ENCODE measurements at regions not wholly inside any gene's neighbourhood (a gene's known extent, or its start where the extent isn't known, plus 50 kb on each side); places are given as distances from the start of the nearest gene placed in this dataset.
A peak's percentile ranks its signal among the peaks of the same experiment; 100 is the strongest.

DNA sequence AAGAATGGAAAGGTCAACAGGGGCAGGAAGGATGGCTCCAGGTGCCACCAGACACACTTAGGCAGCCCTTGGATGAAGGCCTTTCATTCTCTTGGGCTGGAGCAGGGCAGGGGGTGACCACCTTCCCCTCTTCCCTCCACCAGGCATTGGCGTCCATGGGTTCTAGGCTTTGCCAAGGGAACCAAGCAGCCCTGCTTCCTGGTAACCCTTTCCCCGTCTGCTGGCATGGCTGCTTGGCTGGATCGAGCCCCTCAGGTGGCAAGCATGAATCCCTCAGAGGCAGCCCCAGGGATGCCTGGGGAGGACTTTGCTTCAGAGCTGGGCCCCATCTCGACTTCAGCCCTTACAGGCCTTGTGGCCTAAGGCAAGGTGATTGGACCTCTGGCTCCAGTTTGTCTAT, 185.1 kb upstream of the SYT13 start:
- no peak for DNase-seq

DNA sequence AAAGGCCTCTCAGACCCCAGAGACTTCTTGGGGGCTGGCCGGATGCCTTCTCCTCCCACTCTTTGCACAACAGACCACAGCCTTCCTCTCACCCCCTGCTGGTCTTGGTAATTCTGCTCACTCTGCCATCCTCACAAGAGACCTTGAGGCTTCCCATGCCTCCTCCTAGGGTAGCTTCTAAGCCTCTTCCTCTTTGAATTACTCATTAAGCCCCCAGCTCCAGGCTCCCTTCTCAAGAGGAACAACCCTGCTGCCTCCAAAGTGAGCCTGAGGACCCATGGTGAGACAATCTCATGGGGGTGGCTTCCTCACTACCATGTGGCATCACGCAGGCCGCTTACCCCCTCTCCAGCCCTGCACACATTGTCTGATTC, 184.6 kb upstream of the SYT13 start:
- no peak for DNase-seq

DNA sequence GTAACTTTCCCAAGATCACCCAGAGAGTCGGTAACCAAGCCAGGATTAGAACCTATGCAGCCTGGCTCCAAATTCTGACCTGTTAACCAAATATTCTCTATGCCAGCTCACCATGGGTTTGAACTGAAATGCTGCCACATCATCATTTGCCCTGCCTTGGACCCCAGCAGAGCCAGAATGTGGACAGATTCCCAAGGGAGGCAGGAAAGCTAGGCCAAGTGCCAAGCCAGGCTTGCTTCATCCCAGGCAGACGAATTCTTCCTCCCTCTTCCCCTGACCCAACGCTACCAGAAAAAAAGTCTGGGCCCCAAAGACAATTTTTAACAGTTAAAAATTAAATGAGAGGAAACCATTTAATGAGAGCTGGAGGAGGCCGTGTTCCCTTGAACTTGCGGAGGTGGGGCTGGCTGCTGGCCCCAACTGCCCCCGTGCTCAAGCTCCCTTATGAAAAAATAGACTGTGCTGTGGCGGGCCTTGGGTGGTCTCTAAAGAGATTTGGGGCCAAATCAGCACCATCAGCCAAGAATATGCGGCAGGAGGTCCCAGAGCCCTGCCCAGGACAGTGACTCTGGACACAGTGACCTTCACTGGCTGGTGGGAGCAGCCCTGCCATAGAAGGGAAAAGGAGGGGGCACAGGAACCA, 184.1 kb upstream of the SYT13 start:
- DNase-seq, result no peak

DNA sequence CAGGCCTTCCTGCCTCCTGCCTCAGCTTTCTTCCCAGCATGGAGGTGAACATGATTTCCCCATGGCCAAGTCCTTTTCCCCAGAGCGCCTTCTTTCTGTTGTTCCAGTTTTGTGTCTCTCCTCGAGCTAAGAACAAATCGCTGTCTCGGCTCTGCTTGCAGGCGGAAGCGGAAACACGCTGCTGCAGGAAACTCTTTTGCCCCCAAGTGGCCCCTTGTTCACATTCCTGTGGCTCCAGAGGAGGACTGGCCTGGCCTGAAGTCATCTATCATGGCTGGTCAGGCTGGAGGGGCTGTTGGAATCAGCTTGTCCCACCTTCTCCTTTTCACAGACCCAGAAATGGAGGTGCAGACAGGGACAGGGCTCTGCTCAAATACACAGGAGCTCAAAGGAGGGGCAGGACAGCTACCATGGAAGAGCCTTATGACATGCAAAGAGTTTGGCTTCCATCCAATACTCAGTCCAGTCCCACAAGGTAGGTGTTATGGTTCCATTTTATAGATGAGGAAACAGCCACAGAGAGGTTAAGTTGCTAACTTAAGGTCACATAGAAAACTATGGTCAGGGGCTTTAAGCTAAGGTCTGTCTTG, 182.2 kb upstream of the SYT13 start:
- no peak for DNase-seq

DNA sequence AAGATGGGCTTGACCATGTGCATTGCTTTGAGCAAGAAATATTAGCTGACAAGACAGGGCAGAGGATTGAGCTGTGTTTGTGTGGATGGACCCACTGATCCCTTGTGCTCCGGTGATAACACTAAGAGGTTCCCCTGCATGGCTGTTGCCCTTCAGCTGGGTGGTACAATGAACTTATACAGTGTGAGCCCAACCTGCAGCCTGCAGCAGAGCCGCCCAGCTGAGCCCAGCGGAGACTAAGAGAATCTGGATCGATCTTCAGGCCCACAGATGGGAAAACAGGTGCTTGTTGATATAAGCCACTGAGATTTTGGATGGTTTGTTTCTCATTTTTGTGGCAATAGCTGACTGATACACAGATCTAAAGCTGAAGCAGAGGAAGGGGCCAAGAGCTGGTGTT, 177.4 kb upstream of the SYT13 start:
- DNase-seq, result no peak

DNA sequence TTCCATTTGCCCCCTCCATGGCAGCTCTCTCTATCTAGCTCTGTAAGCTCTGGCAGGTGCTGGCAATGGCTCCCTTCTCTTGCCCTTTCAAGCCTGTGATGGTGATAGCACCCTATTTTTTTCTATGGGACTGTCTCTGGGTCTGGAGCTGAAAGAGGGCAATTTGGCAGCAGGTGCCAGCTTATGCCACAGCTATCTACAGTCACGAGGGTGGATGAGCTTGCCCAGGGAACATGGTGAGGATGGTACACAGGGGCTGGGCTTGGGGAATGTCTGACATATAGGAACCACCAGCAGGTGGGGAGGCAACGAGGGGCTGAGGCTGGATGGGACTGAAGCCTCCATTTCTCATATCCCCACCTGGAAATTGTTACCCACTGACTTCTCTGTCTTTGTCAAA, 175.4 kb upstream of the SYT13 start:
- DNase-seq, result no peak

DNA sequence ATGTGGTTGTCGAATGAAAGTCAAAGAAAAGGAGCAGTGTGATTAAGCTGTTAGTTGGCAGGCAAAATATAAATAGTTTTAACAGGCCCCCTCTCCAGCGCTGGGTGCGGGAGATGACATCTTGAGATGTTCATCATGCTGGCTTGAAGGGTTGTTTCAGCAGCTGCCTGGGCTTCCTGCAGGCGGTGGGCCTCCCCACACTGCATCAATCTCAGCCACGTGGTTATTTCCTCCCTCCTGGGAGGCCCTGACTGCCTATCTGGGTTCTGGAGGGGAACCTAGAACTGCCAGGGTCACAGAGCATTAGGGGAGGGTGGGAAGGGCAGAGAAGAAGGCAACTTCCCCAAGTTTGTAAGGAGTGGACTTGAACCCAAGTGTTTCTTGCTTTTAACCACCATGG, 173.3 kb upstream of the SYT13 start:
- no peak for DNase-seq

DNA sequence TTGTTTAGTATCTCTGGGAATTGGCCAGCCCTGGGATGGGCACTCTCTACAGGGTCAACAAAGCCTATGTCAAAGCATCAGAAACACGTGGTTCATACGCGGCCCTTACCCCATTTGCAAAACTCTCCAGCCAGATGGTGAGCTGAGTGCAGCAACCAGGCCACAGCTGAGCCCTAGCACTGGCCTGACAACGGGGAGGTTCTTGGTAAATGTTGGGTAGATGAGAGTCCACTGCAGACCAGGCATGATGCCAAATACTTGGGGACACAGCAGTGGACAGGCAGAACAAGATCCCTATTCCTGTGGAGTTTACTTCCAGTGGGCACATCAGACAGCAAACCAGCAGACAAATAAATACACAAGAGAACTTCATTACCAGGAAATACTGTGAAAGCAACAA, 172.1 kb upstream of the SYT13 start:
- no peak for DNase-seq

DNA sequence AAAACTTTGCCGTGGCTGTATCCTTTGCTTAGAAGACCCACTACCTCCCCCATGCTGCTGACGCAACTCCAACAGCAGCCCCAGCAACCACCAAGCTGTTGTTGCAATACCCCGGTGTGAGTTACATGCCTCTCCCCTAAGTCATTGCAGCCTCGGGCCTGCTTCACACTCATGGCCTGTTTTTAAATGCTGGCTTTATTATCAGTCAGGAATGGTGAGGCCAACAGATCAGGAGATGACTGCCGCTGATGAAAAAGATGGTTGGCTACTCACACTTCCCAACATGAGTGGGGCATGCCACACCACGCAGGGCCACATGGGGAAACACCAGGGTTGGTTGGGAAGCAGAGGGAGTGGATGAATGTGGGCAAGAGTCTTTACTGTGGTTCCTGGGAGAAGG, 171.5 kb upstream of the SYT13 start:
- DNase-seq, result no peak

DNA sequence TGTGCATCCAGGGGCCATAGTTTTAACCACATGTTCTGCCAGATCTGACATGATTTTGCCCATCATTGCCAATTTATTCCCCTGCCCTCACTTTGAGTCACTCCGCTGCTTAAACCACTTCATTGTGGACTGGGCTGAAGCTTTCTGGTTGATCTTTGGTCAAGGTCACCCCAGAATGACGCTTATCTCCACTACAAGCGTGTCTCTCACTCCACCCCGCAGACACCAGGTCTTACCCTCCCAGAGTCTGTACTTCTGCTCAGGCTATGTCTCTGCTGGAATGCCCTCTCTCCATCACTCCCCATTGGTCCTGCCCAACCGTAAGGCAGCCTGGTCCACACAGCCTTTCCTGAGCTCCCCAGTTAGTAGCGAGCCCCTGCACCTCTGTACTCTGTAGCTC, 170.5 kb upstream of the SYT13 start:
- DNase-seq, result no peak

DNA sequence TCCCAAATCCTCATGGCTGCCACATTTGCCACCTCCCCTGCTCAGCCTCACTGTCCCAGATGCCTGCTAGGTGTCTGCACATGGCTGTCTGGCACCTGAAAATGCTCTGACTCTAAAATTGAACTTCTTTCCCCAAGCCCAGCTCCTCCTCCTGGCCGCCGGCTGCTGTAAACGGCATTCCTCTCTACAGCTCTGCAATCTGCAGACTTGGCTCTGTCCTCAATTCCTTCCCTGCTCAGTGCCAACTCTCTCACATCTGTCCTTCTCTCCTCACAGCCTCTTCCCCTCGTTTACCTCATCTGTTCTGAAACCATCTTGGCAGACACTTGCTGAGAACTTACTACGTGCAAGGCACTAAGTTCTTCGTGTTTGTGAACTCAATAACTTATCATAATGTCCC, 169.4 kb upstream of the SYT13 start:
- DNase-seq, result no peak

DNA sequence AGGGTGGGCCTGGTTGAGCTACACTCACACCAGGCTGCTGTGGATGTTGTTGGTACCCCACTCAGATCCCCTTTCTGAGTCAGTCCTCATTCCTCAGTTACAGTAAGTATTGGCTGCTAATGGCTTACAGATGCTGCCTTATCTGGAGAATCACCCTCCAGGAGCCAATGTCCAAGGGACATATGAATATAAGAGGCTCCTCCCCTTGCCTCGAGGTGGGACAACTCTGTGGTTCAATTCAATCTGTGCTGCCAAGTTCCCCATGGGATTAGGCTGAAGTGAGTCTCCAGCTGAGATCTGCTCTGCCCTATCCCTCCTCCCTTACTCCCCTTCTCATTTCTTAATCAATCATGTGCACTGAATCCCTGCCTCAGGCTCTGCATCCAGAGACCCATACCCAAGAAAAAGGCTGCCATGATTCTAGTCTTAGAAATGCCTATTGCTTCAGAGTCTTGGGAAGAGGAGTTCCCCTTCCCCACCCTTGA, 168.8 kb upstream of the SYT13 start:
- DNase-seq, result no peak

DNA sequence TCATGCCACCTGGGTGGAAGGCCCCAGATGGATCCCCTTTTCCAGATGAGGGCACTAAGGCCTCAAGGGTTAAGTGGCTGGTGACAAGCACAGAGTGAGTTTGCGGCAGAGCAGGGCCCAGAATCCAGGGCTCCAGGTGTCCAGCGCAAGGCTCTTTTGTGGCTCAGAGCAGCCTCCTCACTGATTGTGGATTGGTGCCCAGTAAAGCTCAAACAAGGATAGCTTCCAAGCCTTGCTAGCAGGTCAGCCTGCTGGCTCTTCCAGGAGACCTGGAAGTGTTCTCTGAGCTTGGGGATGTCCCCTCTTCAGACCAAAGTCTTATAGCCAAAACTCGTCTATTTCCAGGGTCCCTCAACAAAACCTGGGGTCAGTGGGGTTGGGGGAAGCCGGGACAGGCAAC, 167.6 kb upstream of the SYT13 start:
- no peak for DNase-seq

DNA sequence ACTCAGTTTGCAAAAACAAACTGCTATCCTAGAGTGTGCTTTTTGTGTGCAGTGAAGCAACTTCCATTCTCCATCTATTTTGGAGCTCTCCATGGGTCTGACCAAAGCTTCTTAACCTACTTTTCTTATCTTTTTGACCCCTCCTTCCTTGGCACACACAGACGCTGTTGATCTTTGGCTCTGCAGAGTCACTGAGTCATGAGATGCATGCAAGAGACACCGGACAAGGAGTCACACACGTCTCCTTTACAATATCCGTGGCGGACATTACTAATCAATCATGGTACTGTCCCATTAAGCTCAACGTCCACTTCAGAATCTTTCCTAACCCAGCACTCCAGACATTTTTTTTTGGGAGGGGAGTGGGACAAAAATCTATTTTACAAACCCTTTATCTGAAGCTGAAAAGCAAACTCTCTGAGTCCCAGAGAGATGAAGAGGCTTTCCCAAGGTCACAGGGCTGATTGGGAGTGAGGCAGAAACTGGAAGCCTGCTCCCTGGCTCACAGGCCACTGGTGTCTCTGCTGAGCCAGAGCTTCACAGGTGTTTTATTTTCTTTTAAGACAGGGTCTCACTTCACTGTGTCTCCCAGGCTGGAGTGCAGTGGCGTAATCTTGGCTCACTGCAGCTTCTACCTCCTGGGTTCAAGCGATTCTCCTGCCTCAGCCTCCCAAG, 165.8 kb upstream of the SYT13 start:
- no peak for DNase-seq

DNA sequence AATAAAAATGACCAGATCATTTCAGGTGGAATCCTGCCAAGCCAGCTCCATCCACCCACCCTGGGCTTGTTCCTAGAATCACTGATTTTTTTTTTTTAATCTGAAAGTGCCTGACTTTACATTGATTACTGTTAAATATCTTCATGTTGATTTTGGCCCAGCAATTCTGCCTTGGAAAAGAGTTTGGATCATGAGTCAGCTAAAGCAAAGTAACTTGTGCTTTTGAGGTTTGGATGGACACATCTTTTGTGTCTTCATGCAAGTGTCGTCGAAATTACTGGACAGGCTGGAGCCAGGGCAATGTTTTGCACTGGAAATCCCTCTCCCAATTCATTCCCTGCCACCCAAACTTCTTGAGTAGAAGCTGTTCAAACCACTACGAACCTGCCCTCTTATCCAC, 164.0 kb upstream of the SYT13 start:
- DNase-seq, result no peak

DNA sequence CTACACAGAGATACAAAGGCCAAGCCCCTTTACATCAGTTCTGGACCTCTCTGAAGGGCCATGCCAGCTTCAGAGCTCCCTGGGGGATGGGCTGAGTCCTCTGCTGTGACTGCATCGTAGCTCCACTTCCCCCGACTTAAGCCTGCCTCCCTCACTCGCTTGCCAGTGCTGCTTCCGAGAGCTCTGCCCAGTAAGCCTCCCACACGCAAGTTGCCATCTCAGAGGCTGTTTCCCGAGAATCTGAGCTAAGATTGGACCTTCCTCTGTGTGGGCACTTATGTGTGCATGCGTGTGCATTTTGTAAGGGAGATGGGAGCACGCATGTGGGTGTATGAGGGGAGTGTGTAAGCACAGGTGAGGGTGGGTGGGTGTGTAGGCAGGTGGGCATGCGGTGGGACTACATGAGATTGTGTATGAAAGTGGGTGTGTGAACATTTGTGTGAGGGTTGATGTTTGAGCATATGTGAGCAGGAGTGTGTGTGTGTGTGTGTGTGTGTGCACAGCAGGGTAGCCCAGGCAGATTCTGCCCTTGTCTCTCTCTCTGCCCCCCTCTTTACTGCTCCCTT, 163.0 kb upstream of the SYT13 start:
- DNase-seq, result peak; percentile 3

DNA sequence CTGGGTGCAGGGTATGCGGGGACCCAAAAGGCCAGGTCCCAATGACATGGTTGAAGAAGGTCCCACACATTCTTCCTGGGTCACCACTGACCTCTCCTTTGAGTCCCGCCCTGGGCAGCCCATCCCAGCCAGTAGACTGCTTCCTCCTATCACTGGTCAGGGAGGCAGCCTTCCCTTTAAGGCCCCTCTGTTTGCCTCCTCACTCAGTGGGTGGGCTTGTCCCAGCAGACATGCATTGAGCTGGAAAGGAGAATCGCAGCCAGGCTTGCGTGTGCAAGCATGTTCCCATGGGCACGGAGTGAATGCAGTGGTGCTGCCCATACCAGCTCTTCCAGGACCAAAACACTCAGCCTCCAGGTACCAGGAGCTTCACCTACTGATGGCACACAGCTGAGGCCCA, 162.4 kb upstream of the SYT13 start:
- DNase-seq, result no peak

DNA sequence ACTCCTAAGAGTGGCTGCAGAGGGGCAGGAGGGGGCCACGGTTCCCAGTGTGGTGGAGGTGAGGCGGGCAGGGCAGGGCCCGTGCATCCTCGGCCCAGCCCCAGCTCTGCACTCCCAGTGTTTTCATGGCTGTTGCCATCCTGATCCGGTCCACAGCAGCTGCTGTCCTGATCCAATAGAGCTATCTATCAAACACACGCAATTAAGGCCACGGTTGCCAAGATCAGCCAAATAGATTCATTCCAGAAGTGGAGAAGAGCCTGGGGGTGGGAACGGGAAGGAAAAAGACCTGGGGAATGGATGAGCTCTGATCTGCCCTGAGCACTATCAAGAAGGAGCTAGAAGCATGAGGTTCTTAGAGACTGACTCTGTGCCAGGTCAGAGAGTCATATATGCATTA, 160.9 kb upstream of the SYT13 start:
- no peak for DNase-seq

DNA sequence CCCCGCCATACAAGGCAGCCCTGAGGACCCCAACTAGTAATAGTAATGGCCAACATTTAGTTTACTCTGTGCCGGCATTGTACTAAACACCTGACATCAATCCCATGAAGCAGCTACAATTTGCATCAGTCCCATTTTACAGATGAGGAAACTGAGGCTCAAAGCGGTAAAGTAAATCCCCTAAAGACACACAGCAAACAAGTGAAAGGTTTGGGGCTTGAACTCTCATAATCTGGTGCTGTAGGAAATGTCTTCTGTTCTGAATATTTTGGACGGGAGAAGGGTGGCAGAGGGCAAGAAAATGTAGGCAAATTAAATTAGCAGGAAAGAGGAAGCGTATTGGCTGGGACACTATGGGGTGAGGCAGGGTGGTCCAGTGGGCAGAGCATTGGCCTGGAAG, 160.3 kb upstream of the SYT13 start:
- no peak for DNase-seq

DNA sequence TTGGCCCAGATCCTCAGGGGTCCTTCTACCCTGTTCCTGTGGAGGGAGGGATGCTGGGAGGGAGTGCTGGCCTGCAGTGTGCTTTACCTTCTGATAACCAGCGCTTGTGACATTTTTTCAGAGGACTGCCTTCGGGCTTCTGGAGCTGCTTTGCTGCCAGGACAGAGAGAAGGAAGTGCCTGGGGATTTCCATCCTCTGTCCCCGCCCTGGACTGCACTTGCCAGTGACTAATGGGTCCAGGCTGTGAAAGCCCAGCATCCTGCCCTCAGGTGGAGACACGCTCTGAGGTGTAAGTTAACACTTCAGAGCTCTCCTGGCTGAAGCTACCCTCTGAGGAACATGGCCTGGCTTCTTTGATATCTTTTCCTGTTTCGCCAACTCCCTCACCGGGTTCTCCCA, 158.7 kb upstream of the SYT13 start:
- no peak for DNase-seq

DNA sequence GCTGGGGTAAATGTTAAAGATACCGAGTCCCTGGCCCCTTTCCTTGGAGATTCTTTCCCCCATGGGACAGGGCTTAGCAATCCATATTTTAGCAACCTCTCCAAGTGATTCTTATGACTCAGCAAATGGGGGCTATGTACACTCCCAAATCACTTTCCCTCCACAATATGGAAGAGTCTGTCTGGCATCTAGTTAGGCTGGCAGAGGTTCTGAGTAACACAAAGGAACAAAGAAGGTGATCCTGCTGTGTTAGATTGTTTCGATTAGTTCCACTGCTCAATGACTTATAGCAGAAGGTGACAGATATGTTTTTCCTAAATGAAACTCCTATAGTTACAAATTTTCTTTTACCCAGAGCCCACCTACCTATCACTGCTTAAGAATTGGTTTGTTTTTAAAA, 154.0 kb upstream of the SYT13 start:
- no peak for DNase-seq

DNA sequence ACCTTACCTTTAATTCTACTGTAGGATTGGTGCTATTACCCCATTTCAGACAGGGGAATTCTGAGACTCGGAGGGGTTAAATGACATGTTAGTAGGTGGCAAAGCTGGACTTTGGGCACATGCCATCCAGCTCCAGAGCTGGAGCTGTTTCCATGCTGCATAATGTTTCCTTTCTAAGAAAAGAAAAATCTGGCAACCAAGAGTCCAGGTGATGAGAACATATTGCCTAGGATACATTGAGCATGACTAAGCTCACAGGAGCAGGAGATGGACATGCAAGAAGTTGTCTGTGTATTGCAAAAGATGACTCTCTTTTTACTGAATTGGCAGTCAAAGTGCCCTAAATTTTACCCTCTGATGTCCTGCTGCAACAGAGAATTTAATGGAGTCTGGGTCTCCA, 150.8 kb upstream of the SYT13 start:
- no peak for DNase-seq

DNA sequence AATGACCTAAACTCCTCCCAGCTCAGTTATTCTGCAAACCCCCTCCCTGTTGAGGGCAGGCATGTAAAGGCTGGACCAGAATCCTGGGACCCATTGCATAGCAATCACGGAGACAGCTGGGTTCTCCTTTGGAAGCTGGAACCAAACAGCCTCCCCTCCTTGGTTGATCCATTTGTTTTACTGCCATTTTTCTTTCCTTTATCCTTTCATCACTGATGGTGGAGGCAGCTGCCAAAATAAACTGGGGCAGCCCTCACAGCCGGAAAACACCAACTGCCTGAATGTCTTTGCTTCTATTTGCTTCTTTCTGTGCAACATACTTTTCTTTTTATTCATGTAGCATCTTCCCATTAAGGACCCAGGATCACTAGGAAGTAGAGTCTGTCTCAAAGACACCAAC, 150.0 kb upstream of the SYT13 start:
- no peak for DNase-seq

DNA sequence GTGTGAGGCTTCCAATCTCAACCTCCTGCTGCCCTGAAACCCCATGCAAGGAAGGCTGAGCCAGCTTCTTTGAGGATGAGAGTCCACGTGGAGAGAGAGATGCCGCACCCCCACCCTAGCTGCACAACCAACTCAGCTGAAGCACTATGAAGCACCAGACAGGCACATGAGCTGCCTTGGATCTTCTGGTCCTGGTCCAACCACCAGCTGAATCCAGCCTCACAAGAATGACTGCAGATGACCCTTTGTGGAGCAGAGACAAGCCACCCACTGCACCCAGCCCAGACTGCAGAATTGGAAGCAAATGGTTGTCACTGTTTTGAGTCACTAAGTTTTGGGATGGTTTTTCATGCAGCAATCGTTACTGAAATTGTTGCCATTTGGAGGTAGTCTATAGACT, 149.6 kb upstream of the SYT13 start:
- no peak for DNase-seq

Data from midbrain (tissue), 1 donor.